ENCODE measurements at regions not wholly inside any gene's neighbourhood (a gene's known extent, or its start where the extent isn't known, plus 50 kb on each side); places are given as distances from the start of the nearest gene placed in this dataset.
"Not testable (repeated sequence)": the region's sequence is repeated elsewhere in the genome, so short reads cannot be mapped to it uniquely, and the experiment has no call there.

GRCh38 chr1:198411240-198411639, 129.2 kb downstream of the ATP6V1G3 start:
- DNase-seq = no peak

GRCh38 chr1:198408716-198409115, 131.8 kb downstream of the ATP6V1G3 start:
- no peak for DNase-seq

- DNase-seq = not testable (repeated sequence)
Observed at GRCh38 chr1:198404632-198405031, 135.8 kb downstream of the ATP6V1G3 start.

GRCh38 chr1:198400063-198400462, 140.4 kb downstream of the ATP6V1G3 start:
- DNase-seq = no peak

GRCh38 chr1:198399452-198399851, 141.0 kb downstream of the ATP6V1G3 start:
- no peak for DNase-seq

- no peak for DNase-seq
Observed at GRCh38 chr1:198397208-198397808, 143.2 kb downstream of the ATP6V1G3 start.

- no peak for DNase-seq
Observed at GRCh38 chr1:198391393-198392020, 149.0 kb downstream of the ATP6V1G3 start.

GRCh38 chr1:198387587-198387986, 152.9 kb downstream of the ATP6V1G3 start:
- no peak for DNase-seq

- DNase-seq = no peak
Observed at GRCh38 chr1:198380275-198380674, 160.2 kb downstream of the ATP6V1G3 start.

- DNase-seq = no peak
Observed at GRCh38 chr1:198377702-198378101, 162.8 kb downstream of the ATP6V1G3 start.

- no peak for DNase-seq
Observed at GRCh38 chr1:198374288-198374687, 166.2 kb downstream of the ATP6V1G3 start.

GRCh38 chr1:198373376-198373775, 167.1 kb downstream of the ATP6V1G3 start:
- no peak for DNase-seq
